Loucy (cell line): ENCODE measurements at regions not wholly inside any gene's neighbourhood (a gene's known extent, or its start where the extent isn't known, plus 50 kb on each side); places are given as distances from the start of the nearest gene placed in this dataset.

Source experiments
- H2AFZ ChIP-seq: fragments of 200-600 bp; sonication (generic); 2 replicates; pipeline ENCODE4 v1.6.0; 2016; ENCODE audit warnings: antibody characterized with exemption, mild to moderate bottlenecking, low read length, moderate library complexity
- H3F3A ChIP-seq: fragments of 200-600 bp; 2 replicates; pipeline ENCODE4 v1.6.0; 2016; ENCODE audit warnings: antibody characterized with exemption, low read depth, mild to moderate bottlenecking
- H3K27me3 ChIP-seq: fragments of 200-600 bp; sonication (generic); 2 replicates; pipeline ENCODE4 v1.6.1; 2014; ENCODE audit warnings: low read length, mild to moderate bottlenecking; ENCODE audit not compliant: insufficient read depth, poor library complexity, severe bottlenecking
- H3K36me3 ChIP-seq: fragments of 200-600 bp; sonication (generic); 2 replicates; pipeline ENCODE4 v1.6.1; 2016; ENCODE audit warnings: low read length; ENCODE audit not compliant: insufficient read depth
- H3K4me1 ChIP-seq: fragments of 200-600 bp; sonication (generic); 2 replicates; pipeline ENCODE4 v1.5.1; 2014; ENCODE audit warnings: low read length, mild to moderate bottlenecking; ENCODE audit not compliant: insufficient read depth, poor library complexity, severe bottlenecking
- H3K4me2 ChIP-seq: fragments of 200-600 bp; sonication (generic); 2 replicates; pipeline ENCODE4 v1.6.0; 2014; ENCODE audit warnings: antibody characterized with exemption, low read length, low read depth, mild to moderate bottlenecking; ENCODE audit not compliant: poor library complexity, severe bottlenecking
- H3K4me3 ChIP-seq: fragments of 200-600 bp; sonication (generic); 2 replicates; pipeline ENCODE4 v1.5.1; 2014; ENCODE audit warnings: low read length, mild to moderate bottlenecking, mixed read lengths; ENCODE audit not compliant: poor library complexity, severe bottlenecking
- H3K79me2 ChIP-seq: fragments of 200-600 bp; sonication (generic); 2 replicates; pipeline ENCODE4 v1.6.1; 2014; ENCODE audit warnings: low read length; ENCODE audit not compliant: insufficient read depth
- H3K9ac ChIP-seq: fragments of 200-600 bp; sonication (generic); 2 replicates; pipeline ENCODE4 v1.6.0; 2014; ENCODE audit warnings: mild to moderate bottlenecking, low read depth, low read length, moderate library complexity; ENCODE audit not compliant: poor library complexity, severe bottlenecking
- H3K9me2 ChIP-seq: fragments of 200-600 bp; sonication (generic); replicated peaks from 2 replicates; pipeline ENCODE4 v1.6.1; 2016; ENCODE audit warnings: low read depth, low read length, mixed read lengths
- H3K9me3 ChIP-seq: fragments of 200-600 bp; sonication (generic); 2 replicates; pipeline ENCODE4 v1.6.1; 2014; ENCODE audit warnings: mild to moderate bottlenecking, antibody characterized with exemption, low read length, low read depth; ENCODE audit not compliant: insufficient read depth
- H4K20me1 ChIP-seq: fragments of 200-600 bp; sonication (generic); 2 replicates; pipeline ENCODE4 v1.6.0; 2014; ENCODE audit warnings: antibody characterized with exemption, low read length, mild to moderate bottlenecking; ENCODE audit not compliant: insufficient read depth, poor library complexity, severe bottlenecking
- CTCF ChIP-seq: fragments of 200-600 bp; sonication (generic); conservative IDR thresholded peaks from 2 replicates; pipeline ENCODE4 v1.5.1; 2014; ENCODE audit warnings: mild to moderate bottlenecking, antibody characterized with exemption, low read length
- EZH2phosphoT487 ChIP-seq: fragments of 200-600 bp; IDR thresholded peaks from 2 replicates; pipeline ENCODE4 v1.6.1; 2018; ENCODE audit warnings: antibody characterized with exemption, mild to moderate bottlenecking, moderate library complexity, borderline replicate concordance

- no peaks in the 10 kb centered on the region for H4K20me1 ChIP-seq
- no peaks in the 10 kb centered on the region for H3K79me2 ChIP-seq
Observed at GRCh38 chr4:123904882-123905281, 508.3 kb downstream of the SPRY1 start.

GRCh38 chr4:123913598-123913997 lies 517.0 kb downstream of the SPRY1 start:
- Histone ChIP-seq H3K4me1 (no peaks in the 10 kb centered on the region), H3F3A (no peaks in the 10 kb centered on the region), H2AFZ (no peak overlapping the region), H3K9me2 (no peaks in the 10 kb centered on the region), H3K27me3 (no peaks in the 10 kb centered on the region), H3K9me3 (no peaks in the 10 kb centered on the region), H3K36me3 (no peaks in the 10 kb centered on the region), H3K4me3 (no peak overlapping the region), H3K4me2 (no peak overlapping the region), H3K79me2 (no peaks in the 10 kb centered on the region), H3K9ac (no peak overlapping the region), H4K20me1 (no peaks in the 10 kb centered on the region)
- TF ChIP-seq EZH2phosphoT487, result no peak
- TF ChIP-seq CTCF, result no peak

More at GRCh38 chr4:123904882-123905281, 508.3 kb downstream of the SPRY1 start:
- no peaks in the 10 kb centered on the region for H3K9me3 ChIP-seq
- H3K27me3 ChIP-seq, result no peaks in the 10 kb centered on the region
- no peak overlapping the region for H3K9ac ChIP-seq
- TF ChIP-seq CTCF (no peak), EZH2phosphoT487 (no peak)
- no peak overlapping the region for H2AFZ ChIP-seq
- no peak overlapping the region for H3K4me3 ChIP-seq
- no peaks in the 10 kb centered on the region for H3K9me2 ChIP-seq
- H3K4me2 ChIP-seq, result no peak overlapping the region
- H3K4me1 ChIP-seq, result no peaks in the 10 kb centered on the region
- no peaks in the 10 kb centered on the region for H3K36me3 ChIP-seq
- H3F3A ChIP-seq, result no peaks in the 10 kb centered on the region

- no peaks in the 10 kb centered on the region for H3F3A ChIP-seq
- no peaks in the 10 kb centered on the region for H3K79me2 ChIP-seq
- H3K9ac ChIP-seq, result no peak overlapping the region
- no peaks in the 10 kb centered on the region for H3K4me1 ChIP-seq
- no peak overlapping the region for H2AFZ ChIP-seq
- H3K4me2 ChIP-seq, result no peak overlapping the region
- H3K9me2 ChIP-seq, result no peaks in the 10 kb centered on the region
- H3K36me3 ChIP-seq, result no peaks in the 10 kb centered on the region
- no peak overlapping the region for H3K4me3 ChIP-seq
- no peaks in the 10 kb centered on the region for H3K9me3 ChIP-seq
- H4K20me1 ChIP-seq, result no peaks in the 10 kb centered on the region
- TF ChIP-seq EZH2phosphoT487 (no peak), CTCF (no peak)
- no peaks in the 10 kb centered on the region for H3K27me3 ChIP-seq
Observed at GRCh38 chr4:123916821-123917220, 520.2 kb downstream of the SPRY1 start.
